ENCODE measurements at regions not wholly inside any gene's neighbourhood (a gene's known extent, or its start where the extent isn't known, plus 50 kb on each side); places are given as distances from the start of the nearest gene placed in this dataset.

GRCh38 chrX:39616098-39616729 is 481.5 kb downstream of the BCOR start:
- no peak for DNase-seq

- no peak for DNase-seq
Observed at GRCh38 chrX:39616731-39617130, 481.0 kb downstream of the BCOR start.

- DNase-seq, result no peak
Observed at GRCh38 chrX:39618178-39618577, 479.6 kb downstream of the BCOR start.

GRCh38 chrX:39619182-39620009 is 478.4 kb downstream of the BCOR start:
- peak; percentile 19 for DNase-seq

GRCh38 chrX:39624166-39624565 is 473.6 kb downstream of the BCOR start:
- no peak for DNase-seq

GRCh38 chrX:39625810-39626209 is 471.9 kb downstream of the BCOR start:
- DNase-seq, result no peak

- no peak for DNase-seq
Observed at GRCh38 chrX:39626749-39627148, 471.0 kb downstream of the BCOR start.

- DNase-seq, result no peak
Observed at GRCh38 chrX:39627257-39627656, 470.5 kb downstream of the BCOR start.

GRCh38 chrX:39629001-39629400 is 468.8 kb downstream of the BCOR start:
- no peak for DNase-seq

GRCh38 chrX:39630344-39630743 is 467.4 kb downstream of the BCOR start:
- DNase-seq, result no peak

- no peak for DNase-seq
Observed at GRCh38 chrX:39631276-39632229, 466.2 kb downstream of the BCOR start.

GRCh38 chrX:39633293-39633692 is 464.5 kb downstream of the BCOR start:
- peak; percentile 53 for DNase-seq

GRCh38 chrX:39636481-39636880 is 461.3 kb downstream of the BCOR start:
- no peak for DNase-seq

GRCh38 chrX:39638526-39638925 is 459.2 kb downstream of the BCOR start:
- DNase-seq, result no peak

GRCh38 chrX:39639871-39640270 is 457.9 kb downstream of the BCOR start:
- no peak for DNase-seq

GRCh38 chrX:39640866-39641265 is 456.9 kb downstream of the BCOR start:
- DNase-seq, result no peak

GRCh38 chrX:39642071-39642470 is 455.7 kb downstream of the BCOR start:
- DNase-seq, result no peak

- no peak for DNase-seq
Observed at GRCh38 chrX:39643550-39643949, 454.2 kb downstream of the BCOR start.

GRCh38 chrX:39645178-39645895 is 452.4 kb downstream of the BCOR start:
- peak; percentile 85 for DNase-seq

GRCh38 chrX:39648548-39649254 is 449.1 kb downstream of the BCOR start:
- no peak for DNase-seq

- peak; percentile 59 for DNase-seq
Observed at GRCh38 chrX:39650768-39651347, 446.9 kb downstream of the BCOR start.

GRCh38 chrX:39652336-39652735 is 445.4 kb downstream of the BCOR start:
- DNase-seq, result peak; percentile 20
